GM19043 (cell line): ENCODE measurements at regions not wholly inside any gene's neighbourhood (a gene's known extent, or its start where the extent isn't known, plus 50 kb on each side); places are given as distances from the start of the nearest gene placed in this dataset.
A peak's percentile ranks its signal among the peaks of the same experiment; 100 is the strongest.

Experiments
- ATAC-seq: cut with Tn5 transposase; IDR thresholded peaks from one replicate; pipeline ENCODE4 v1.9.1; 2021; ENCODE audit warnings: low read depth; ENCODE audit not compliant: unreplicated experiment

GRCh38 chr2:181146171-181146570 is 165.8 kb downstream of the UBE2E3 start:
- ATAC-seq = no peak

GRCh38 chr2:181149056-181149455 is 168.7 kb downstream of the UBE2E3 start:
- ATAC-seq = no peak

- ATAC-seq = no peak
Observed at GRCh38 chr2:181152226-181152625, 171.8 kb downstream of the UBE2E3 start.

GRCh38 chr2:181152701-181153100 is 172.3 kb downstream of the UBE2E3 start:
- no peak for ATAC-seq

GRCh38 chr2:181153886-181154285 is 173.5 kb downstream of the UBE2E3 start:
- no peak for ATAC-seq

GRCh38 chr2:181157326-181157725 is 176.9 kb downstream of the UBE2E3 start:
- no peak for ATAC-seq

- ATAC-seq = no peak
Observed at GRCh38 chr2:181158427-181158826, 178.0 kb downstream of the UBE2E3 start.

GRCh38 chr2:181161615-181162014 is 181.2 kb downstream of the UBE2E3 start:
- no peak for ATAC-seq

GRCh38 chr2:181163139-181163538 is 182.7 kb downstream of the UBE2E3 start:
- no peak for ATAC-seq

GRCh38 chr2:181163691-181164090 is 183.3 kb downstream of the UBE2E3 start:
- no peak for ATAC-seq

- peak; percentile 49 for ATAC-seq
Observed at GRCh38 chr2:181164699-181165098, 184.3 kb downstream of the UBE2E3 start.

GRCh38 chr2:181165199-181165868 is 184.9 kb downstream of the UBE2E3 start:
- ATAC-seq = peak; percentile 62

GRCh38 chr2:181169503-181169902 is 189.1 kb downstream of the UBE2E3 start:
- no peak for ATAC-seq

- ATAC-seq = no peak
Observed at GRCh38 chr2:181170256-181170655, 189.9 kb downstream of the UBE2E3 start.

- no peak for ATAC-seq
Observed at GRCh38 chr2:181172676-181173075, 192.3 kb downstream of the UBE2E3 start.

- ATAC-seq = no peak
Observed at GRCh38 chr2:181174611-181175580, 194.5 kb downstream of the UBE2E3 start.

GRCh38 chr2:181176540-181176939 is 196.1 kb downstream of the UBE2E3 start:
- no peak for ATAC-seq

- ATAC-seq = no peak
Observed at GRCh38 chr2:181177376-181177775, 197.0 kb downstream of the UBE2E3 start.

GRCh38 chr2:181178130-181178529 is 197.7 kb downstream of the UBE2E3 start:
- no peak for ATAC-seq

- peak; percentile 56 for ATAC-seq
Observed at GRCh38 chr2:181178823-181179412, 198.5 kb downstream of the UBE2E3 start.

- peak; percentile 98 for ATAC-seq
Observed at GRCh38 chr2:181183878-181184542, 203.6 kb downstream of the UBE2E3 start.
